ENCODE measurements at regions not wholly inside any gene's neighbourhood (a gene's known extent, or its start where the extent isn't known, plus 50 kb on each side); places are given as distances from the start of the nearest gene placed in this dataset.
"Not testable (repeated sequence)": the region's sequence is repeated elsewhere in the genome, so short reads cannot be mapped to it uniquely, and the experiment has no call there.

GRCh38 chr5:167389537-167389936 is 901.9 kb upstream of the WWC1 start:
- H2AFZ ChIP-seq (ENCODE audit: low read depth, low read length): no peak overlapping the region
- H3K4me2 ChIP-seq (ENCODE audit: low read length): no peak overlapping the region
- no peaks in the 10 kb centered on the region for H3K27me3 ChIP-seq (ENCODE audit: insufficient read depth, low read depth, low read length)
- H4K20me1 ChIP-seq (ENCODE audit: insufficient read depth): no peaks in the 10 kb centered on the region
- no peaks in the 10 kb centered on the region for H3F3A ChIP-seq (ENCODE audit: insufficient read depth, low read length, poor library complexity, severe bottlenecking)
- no peak for TF ChIP-seq RAD21 (conservative IDR thresholded peaks at IDR 0.05)
- no peak for TF ChIP-seq EZH2 (IDR thresholded peaks at IDR 0.05; ENCODE audit: borderline replicate concordance, insufficient read depth, low read length, poor library complexity, severe bottlenecking)
- no peak for TF ChIP-seq EP300 (conservative IDR thresholded peaks at IDR 0.05; ENCODE audit: poor library complexity, severe bottlenecking)
- no peak for TF ChIP-seq SMC3 (conservative IDR thresholded peaks at IDR 0.05; ENCODE audit: poor library complexity)
- TF ChIP-seq, protein P1, sequence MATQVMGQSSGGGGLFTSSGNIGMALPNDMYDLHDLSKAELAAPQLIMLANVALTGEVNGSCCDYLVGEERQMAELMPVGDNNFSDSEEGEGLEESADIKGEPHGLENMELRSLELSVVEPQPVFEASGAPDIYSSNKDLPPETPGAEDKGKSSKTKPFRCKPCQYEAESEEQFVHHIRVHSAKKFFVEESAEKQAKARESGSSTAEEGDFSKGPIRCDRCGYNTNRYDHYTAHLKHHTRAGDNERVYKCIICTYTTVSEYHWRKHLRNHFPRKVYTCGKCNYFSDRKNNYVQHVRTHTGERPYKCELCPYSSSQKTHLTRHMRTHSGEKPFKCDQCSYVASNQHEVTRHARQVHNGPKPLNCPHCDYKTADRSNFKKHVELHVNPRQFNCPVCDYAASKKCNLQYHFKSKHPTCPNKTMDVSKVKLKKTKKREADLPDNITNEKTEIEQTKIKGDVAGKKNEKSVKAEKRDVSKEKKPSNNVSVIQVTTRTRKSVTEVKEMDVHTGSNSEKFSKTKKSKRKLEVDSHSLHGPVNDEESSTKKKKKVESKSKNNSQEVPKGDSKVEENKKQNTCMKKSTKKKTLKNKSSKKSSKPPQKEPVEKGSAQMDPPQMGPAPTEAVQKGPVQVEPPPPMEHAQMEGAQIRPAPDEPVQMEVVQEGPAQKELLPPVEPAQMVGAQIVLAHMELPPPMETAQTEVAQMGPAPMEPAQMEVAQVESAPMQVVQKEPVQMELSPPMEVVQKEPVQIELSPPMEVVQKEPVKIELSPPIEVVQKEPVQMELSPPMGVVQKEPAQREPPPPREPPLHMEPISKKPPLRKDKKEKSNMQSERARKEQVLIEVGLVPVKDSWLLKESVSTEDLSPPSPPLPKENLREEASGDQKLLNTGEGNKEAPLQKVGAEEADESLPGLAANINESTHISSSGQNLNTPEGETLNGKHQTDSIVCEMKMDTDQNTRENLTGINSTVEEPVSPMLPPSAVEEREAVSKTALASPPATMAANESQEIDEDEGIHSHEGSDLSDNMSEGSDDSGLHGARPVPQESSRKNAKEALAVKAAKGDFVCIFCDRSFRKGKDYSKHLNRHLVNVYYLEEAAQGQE (IDR thresholded peaks at IDR 0.05; ENCODE audit: borderline replicate concordance): no peak
- TF ChIP-seq, protein P2, sequence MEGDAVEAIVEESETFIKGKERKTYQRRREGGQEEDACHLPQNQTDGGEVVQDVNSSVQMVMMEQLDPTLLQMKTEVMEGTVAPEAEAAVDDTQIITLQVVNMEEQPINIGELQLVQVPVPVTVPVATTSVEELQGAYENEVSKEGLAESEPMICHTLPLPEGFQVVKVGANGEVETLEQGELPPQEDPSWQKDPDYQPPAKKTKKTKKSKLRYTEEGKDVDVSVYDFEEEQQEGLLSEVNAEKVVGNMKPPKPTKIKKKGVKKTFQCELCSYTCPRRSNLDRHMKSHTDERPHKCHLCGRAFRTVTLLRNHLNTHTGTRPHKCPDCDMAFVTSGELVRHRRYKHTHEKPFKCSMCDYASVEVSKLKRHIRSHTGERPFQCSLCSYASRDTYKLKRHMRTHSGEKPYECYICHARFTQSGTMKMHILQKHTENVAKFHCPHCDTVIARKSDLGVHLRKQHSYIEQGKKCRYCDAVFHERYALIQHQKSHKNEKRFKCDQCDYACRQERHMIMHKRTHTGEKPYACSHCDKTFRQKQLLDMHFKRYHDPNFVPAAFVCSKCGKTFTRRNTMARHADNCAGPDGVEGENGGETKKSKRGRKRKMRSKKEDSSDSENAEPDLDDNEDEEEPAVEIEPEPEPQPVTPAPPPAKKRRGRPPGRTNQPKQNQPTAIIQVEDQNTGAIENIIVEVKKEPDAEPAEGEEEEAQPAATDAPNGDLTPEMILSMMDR (IDR thresholded peaks at IDR 0.05; ENCODE audit: poor library complexity, severe bottlenecking): no peak
- TF ChIP-seq TAF1 (IDR thresholded peaks at IDR 0.05; ENCODE audit: low read depth): no peak
- TF ChIP-seq MXI1 (conservative IDR thresholded peaks at IDR 0.05; ENCODE audit: poor library complexity, severe bottlenecking): no peak
- no peak for TF ChIP-seq POLR2AphosphoS5 (IDR thresholded peaks at IDR 0.05)
- no peak overlapping the region for H3K4me3 ChIP-seq (ENCODE audit: low read length)
- H3K9me2 ChIP-seq (ENCODE audit: insufficient read depth, low read length): no peaks in the 10 kb centered on the region
- no peaks in the 10 kb centered on the region for H3K36me3 ChIP-seq (ENCODE audit: insufficient read depth, low read length)
- no peak overlapping the region for H3K27ac ChIP-seq (ENCODE audit: low read length)
- H3K9me3 ChIP-seq (ENCODE audit: low read length): no peaks in the 10 kb centered on the region
- H3K79me2 ChIP-seq (replicated peaks; ENCODE audit: insufficient read depth, low read length): no peaks in the 10 kb centered on the region
- H3K9ac ChIP-seq (ENCODE audit: low read length): no peak overlapping the region

- H4K20me1 ChIP-seq (ENCODE audit: insufficient read depth); H3K27me3 ChIP-seq (ENCODE audit: insufficient read depth, low read depth, low read length); H3F3A ChIP-seq (ENCODE audit: insufficient read depth, low read length, poor library complexity, severe bottlenecking); H3K9ac ChIP-seq (ENCODE audit: low read length); H3K9me2 ChIP-seq (ENCODE audit: insufficient read depth, low read length); H2AFZ ChIP-seq (ENCODE audit: low read depth, low read length); H3K9me3 ChIP-seq (ENCODE audit: low read length); H3K36me3 ChIP-seq (ENCODE audit: insufficient read depth, low read length); H3K4me3 ChIP-seq (ENCODE audit: low read length); H3K27ac ChIP-seq (ENCODE audit: low read length); H3K79me2 ChIP-seq (replicated peaks; ENCODE audit: insufficient read depth, low read length); H3K4me2 ChIP-seq (ENCODE audit: low read length): not testable (repeated sequence)
Measured at GRCh38 chr5:167391286-167391685, 900.2 kb upstream of the WWC1 start.

DNA sequence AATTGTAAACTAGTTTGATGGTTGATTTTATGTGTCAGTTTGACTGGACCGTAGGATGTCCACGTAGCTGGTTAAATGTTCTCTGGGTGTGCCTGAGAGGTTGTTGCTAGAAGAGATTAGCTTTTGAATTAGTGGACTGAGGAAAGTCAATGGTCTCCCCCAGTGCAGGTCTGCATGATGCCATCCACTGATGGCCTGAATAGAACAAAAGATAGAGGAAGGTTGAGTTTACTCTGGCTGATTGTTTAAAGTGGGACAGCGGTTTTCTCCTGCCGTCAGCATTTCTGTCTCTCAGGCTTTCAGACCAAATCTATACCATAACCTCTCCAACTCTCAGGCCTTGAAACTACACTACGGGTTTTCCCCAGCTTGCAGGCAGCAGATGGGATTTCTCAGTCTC is 899.2 kb upstream of the WWC1 start:
- no peaks in the 10 kb centered on the region for H3K9me3 ChIP-seq (ENCODE audit: low read length)
- no peak overlapping the region for H2AFZ ChIP-seq (ENCODE audit: low read depth, low read length)
- no peak overlapping the region for H3K27ac ChIP-seq (ENCODE audit: low read length)
- H3F3A ChIP-seq (ENCODE audit: insufficient read depth, low read length, poor library complexity, severe bottlenecking): no peaks in the 10 kb centered on the region
- H3K9ac ChIP-seq (ENCODE audit: low read length): no peak overlapping the region
- H3K79me2 ChIP-seq (replicated peaks; ENCODE audit: insufficient read depth, low read length): no peaks in the 10 kb centered on the region
- TF ChIP-seq POLR2AphosphoS5 (IDR thresholded peaks at IDR 0.05): no peak
- no peak for TF ChIP-seq MXI1 (conservative IDR thresholded peaks at IDR 0.05; ENCODE audit: poor library complexity, severe bottlenecking)
- no peak for TF ChIP-seq EP300 (conservative IDR thresholded peaks at IDR 0.05; ENCODE audit: poor library complexity, severe bottlenecking)
- TF ChIP-seq, protein P2 (IDR thresholded peaks at IDR 0.05; ENCODE audit: poor library complexity, severe bottlenecking): no peak
- no peak for TF ChIP-seq RAD21 (conservative IDR thresholded peaks at IDR 0.05)
- TF ChIP-seq, protein P1 (IDR thresholded peaks at IDR 0.05; ENCODE audit: borderline replicate concordance): no peak
- TF ChIP-seq SMC3 (conservative IDR thresholded peaks at IDR 0.05; ENCODE audit: poor library complexity): no peak
- TF ChIP-seq EZH2 (IDR thresholded peaks at IDR 0.05; ENCODE audit: borderline replicate concordance, insufficient read depth, low read length, poor library complexity, severe bottlenecking): no peak
- no peak overlapping the region for H3K4me3 ChIP-seq (ENCODE audit: low read length)
- no peak overlapping the region for H3K4me2 ChIP-seq (ENCODE audit: low read length)
- H3K27me3 ChIP-seq (ENCODE audit: insufficient read depth, low read depth, low read length): no peaks in the 10 kb centered on the region
- H3K9me2 ChIP-seq (ENCODE audit: insufficient read depth, low read length): no peaks in the 10 kb centered on the region
- H4K20me1 ChIP-seq (ENCODE audit: insufficient read depth): no peaks in the 10 kb centered on the region
- H3K36me3 ChIP-seq (ENCODE audit: insufficient read depth, low read length): no peaks in the 10 kb centered on the region
